Left colon (tissue), 2 donors: ENCODE measurements at regions not wholly inside any gene's neighbourhood (a gene's known extent, or its start where the extent isn't known, plus 50 kb on each side); places are given as distances from the start of the nearest gene placed in this dataset.

Experiments used
- ATAC-seq: fragments of 200-7000 bp; cut with Tn5 transposase; one replicate; pipeline ENCODE4 v1.9.1; 2020; ENCODE audit warnings: mild to moderate bottlenecking, moderate library complexity
- DNase-seq, 2 donors: peaks; one replicate each; pipeline ENCODE4 v3.0.0-alpha.2; 2020
- intact Hi-C, 2 donors: fragments of 100-400 bp; cut with DNase I in 1 of 2; cut with micrococcal nuclease in 1 of 2; formaldehyde crosslinking; loops; one replicate each; pipeline versions ENCODE4 v1.11.2 to v1.14.0; 2022; cut with DNase I, micrococcal nuclease
- donor health status: DM: no; HTN: no; CAD: no.
- donor health status: DM: yes; HTN: yes; CAD: no.

DNA sequence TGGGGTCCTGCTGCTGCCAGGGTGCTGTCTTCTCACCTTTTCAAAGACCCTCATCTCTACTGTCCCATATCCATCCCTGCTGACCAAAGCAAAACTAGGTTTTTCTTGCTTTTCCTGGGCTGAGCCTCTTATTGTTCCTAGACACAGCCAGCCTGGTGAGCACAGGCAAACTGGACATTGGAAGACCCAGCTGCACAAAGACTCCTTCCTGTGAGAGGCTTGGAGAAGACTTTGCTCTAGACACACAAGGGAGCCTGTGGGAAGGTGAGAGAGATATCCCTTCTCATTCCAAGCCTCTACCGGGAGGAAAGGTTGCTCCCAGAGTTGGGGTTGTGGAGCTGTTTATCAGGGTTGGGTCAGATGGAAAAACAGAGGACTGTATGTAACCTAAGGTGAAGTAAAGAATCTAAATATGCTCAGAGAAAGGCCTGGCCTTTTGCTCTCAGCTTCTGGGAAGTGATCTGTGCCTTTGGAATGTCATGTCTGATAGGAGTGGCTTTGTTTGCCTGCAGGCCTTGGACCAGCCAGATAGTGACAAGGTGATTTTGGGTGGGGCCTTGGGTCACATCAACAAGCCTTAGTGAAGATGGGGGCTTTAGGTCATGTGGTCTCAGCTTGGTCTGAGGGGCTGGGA, 87.6 kb upstream of the RUNX1 start:
- ATAC-seq (peak; percentile 75), DNase-seq (peak in 1 of 2 donors; percentile 6)
- intact Hi-C loops = no loop called here

DNA sequence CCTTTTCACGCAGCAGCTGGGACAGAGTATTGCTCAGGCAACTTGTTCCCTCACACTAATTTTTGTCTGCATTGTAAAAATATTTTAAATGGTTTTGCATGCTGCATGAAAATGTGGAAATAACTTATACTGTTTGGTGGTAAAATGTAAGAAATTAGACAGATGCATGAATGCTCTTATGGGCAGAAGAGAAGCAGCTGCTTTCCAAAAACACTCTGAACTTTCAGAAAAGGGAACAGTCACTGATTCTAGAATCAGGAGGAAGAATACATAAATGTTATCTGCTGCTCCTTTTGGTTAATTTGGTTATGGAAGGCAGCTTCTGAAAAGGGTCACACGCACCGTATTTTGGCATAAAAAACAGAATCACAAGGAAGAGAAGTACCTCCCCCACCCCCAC, 87.0 kb upstream of the RUNX1 start:
- no peak for DNase-seq
- intact Hi-C loops = no loop called here
- ATAC-seq = no peak

DNA sequence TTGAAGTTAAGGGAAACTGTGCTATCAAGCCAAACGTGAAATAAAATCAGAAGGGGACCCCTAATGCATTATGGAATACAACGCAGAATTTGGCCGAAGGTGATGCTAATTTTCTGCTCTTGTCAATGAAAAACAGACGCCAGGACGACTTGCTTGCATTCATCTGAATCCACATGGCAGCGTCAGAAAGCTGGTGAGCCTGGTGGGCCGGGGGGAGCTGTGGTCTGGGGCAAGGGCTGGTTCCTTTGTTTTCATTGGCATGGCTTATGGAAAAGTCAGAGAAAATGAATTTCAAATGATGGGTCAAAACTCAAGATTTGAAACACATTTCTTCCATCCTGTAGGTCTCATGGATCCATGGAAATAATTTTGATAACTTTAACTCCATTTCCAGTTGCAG, 86.4 kb upstream of the RUNX1 start:
- intact Hi-C loops = no loop called here
- DNase-seq = no peak
- ATAC-seq = no peak

DNA sequence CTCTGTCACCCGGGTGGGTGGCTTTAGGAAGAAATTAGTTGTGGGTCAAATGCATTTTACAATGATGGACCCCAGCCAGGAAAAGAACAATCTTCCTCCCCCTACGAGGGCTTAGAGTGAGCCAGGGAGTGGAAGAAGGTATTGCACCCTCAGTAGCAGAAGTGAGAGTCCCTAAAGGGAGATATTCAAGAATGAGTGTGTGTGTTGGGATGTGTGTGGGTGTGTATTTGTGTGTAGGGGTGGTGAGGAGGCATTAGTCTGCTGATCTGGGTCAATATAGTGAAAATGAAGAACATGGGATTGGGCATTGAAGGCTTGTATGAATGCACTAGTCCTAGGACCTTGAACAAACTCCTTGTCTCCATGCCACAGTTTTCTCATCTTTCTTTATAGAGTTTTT, 85.2 kb upstream of the RUNX1 start:
- ATAC-seq = no peak
- no peak for DNase-seq
- intact Hi-C loops = no loop called here

DNA sequence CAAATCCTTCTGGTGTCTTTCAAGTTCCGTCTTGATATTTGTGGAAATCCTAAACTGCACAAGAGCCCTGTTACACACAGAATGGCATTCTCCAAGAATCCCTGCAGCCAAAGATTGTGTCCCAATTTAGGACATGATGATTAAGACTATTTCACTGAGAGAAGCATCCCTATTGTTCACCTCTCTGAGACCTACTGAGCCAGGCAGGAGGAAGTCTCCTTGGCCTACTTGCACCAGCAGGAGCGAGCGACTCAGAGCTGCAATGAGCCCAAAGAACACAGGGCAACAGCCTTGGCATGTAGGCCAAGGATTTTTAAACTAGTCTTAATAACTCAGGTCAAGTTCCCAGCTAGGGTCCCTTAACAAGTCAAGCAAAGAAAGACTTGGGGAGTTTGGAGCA, 79.4 kb upstream of the RUNX1 start:
- ATAC-seq (no peak), DNase-seq (no peak)
- intact Hi-C loops = no loop called here

DNA sequence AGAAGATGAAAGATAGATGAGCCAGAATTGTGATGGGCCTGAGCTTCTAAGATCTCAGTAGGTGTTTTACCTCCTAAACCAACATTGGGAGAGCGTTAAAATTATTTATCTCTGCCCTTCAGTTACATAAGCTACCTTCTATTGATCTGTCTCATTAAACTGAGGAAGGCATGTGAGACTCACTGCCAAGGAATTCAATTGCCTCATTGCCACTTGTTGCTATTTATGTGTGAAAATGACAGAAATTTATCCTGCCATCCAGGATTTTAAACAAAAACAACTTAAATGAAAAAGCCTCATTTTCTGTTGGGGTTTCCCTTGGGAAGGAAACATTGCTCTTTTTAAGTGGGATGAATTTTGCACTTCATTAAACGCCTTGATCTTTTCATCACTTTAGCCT, 78.7 kb upstream of the RUNX1 start:
- ATAC-seq (no peak), DNase-seq (no peak)
- intact Hi-C loops = no loop called here

DNA sequence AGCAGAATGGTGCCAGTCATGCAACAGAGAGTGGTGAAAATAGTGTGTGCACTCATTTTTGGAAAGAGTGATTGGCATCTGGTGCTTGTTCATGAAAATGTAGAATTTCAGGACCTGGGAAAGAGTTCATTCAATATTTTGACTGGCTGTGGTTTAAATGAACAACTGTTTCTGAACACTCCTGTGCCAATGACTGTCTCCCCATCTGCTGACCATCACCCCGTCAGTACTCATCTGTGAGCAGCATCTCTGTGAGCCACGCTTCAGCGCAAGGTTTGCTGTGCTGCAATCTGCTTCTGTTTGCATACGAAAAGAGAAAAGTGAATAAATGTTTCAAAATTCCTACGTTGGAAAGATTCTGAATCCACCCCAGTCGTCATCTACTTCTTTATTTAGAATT, 77.9 kb upstream of the RUNX1 start:
- DNase-seq (no peak), ATAC-seq (no peak)
- intact Hi-C loops = no loop called here

DNA sequence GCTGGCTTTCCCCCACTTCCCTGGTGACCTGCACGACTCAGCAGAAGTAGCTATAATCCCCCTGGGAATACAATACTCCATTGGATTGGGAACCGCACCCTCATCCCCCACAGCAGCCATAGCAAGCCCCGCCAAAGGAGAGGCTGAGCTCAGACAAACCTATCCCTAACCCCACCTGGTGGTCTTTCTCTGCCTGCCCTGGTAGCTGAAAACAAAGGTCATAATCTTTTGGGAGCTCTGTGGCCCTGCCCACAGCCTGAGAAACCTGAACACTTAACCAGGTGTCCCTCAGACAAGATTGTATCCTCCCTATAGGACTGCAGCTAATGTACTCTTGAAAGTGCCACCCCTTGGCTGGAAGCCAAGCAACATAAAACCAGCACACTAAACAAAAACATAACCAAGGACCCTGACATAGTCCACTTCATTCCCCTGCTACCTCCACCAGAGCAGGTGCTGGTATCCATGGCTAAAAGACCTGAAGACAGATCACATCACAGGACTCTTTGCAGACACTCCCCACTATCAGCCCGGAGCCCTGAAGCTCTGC, 71.6 kb upstream of the RUNX1 start:
- intact Hi-C loops = no loop called here
- no peak for DNase-seq
- ATAC-seq = no peak

DNA sequence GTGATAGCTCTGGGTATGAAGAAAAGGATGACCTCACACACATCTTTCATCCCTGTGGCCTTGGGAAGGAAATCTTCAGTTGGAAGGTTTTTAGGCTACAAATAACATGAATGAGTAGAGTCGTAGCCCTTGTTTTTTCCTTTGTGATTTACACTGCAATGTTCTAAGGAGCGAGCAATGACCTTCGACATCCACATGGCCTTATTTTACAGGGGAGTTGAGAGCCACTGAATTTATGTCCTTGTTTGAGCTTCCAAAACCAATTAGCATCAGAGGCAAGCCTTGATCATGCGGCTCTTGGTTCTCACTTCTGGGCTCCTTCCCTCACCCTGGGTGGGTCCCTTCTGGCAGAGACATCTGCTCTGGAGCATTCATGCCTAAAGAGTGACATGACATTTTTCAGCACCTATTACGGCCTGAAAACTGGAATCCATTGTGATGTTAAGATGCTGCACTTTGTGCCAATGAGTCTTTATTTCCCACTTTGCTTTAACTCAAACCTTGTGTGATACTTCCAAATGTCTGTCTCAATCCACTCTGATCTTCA, 70.5 kb upstream of the RUNX1 start:
- intact Hi-C loops = no loop called here
- ATAC-seq (no peak), DNase-seq (no peak)

DNA sequence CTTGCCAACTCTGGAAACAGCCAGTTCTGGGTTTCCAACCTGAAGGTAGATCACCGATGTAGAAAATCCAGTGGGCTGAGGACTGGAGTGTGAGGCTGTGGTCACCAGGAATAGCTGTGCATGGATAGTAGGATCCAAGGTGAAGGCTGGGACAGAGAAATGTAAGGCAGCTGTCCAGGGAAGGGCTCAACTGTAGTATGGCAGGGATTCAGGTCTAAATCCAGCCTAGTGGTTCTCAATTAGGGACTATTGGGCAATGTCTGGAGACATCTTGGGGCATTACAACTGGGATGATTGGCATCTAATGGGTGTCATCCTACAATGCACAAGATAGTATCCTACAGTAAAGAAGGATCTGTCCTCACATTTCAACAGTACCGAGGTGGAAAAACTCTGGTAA, 67.7 kb upstream of the RUNX1 start:
- DNase-seq (no peak), ATAC-seq (no peak)
- intact Hi-C loops = no loop called here

DNA sequence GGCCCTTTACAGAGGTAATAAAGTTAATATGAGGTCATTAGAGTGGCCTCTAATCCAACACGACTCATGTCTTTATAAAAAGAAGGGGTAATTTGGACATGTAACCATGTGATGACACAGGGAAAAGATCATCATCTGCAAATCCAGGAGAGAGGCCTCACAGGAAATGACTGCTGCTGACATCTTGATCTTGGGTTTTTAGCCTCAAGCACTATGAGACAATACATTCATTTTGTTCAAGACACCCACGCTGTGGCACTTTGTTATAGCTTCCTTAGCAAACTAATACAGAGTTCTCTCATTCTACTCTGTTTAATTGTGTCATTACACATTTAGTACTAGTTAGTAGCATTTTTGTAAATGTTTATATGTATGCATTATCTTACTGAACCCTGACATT, 64.0 kb upstream of the RUNX1 start:
- intact Hi-C loops = no loop called here
- ATAC-seq (no peak), DNase-seq (no peak)

DNA sequence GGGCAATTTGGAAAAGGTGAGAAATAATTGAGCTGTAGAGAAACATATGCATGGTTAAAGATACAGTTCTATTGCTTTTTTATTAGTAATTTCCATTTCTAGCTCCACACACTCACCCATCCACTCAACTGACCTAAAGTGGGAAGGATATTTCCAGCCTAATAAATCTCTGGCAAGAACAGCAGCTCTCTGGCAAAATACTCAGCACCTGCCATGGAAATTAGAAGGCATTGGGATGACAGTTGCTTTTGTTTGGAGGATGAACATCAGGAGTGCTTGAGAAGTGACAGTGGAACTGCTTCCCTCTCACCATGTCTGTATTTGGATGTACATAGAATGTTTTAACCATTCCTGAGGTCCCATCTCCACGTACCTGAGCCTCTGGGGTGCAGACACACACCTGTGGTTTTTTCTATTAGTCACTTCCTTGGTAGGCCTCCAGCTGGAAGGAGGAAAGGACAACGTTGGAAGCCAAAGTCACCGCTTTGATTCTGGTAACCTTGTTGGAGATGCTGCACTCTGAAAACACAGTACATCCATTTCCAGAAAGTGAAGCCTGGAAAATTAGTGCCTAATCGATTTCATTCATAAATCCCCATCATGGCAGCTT, 62.3 kb upstream of the RUNX1 start:
- no peak for DNase-seq
- intact Hi-C loops = no loop called here
- no peak for ATAC-seq

DNA sequence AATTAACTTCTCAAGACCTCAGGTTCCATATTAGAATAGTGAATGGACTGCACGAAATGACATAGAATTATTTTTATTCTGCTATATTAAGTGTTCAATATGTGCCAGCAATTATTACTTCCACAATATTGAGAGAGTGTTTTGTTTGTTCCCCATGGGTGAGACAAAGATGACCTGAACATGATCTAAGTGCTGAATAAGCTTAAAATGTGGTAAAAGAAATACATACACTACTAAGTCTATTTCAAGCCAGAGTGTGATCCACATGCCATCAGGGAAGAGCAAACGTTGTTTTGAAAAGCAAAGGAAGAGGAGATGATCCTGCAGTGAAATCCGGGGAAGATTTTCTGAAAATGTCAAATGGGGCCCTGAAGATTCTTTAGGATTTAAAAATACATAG, 59.8 kb upstream of the RUNX1 start:
- intact Hi-C loops = no loop called here
- DNase-seq (no peak), ATAC-seq (no peak)

DNA sequence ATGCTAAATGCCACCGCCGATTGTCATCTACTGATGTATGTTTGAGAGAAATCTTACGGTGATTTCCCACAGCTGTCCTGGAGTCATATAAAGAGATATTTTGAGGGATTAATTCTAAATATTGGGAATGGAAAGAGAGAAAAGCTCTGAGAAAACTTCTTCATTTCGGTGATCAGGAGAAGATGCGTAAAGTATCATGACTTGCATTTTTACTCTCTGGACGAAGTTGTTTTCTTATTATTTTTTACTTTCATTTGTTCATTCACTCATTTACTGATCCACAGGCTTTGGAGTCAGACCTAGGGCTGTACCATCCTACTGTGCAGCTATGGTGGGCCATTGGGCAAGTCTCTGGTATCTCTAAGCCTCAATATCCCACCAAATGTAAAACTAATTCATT, 58.4 kb upstream of the RUNX1 start:
- DNase-seq = no peak
- no peak for ATAC-seq
- intact Hi-C loops = no loop called here

DNA sequence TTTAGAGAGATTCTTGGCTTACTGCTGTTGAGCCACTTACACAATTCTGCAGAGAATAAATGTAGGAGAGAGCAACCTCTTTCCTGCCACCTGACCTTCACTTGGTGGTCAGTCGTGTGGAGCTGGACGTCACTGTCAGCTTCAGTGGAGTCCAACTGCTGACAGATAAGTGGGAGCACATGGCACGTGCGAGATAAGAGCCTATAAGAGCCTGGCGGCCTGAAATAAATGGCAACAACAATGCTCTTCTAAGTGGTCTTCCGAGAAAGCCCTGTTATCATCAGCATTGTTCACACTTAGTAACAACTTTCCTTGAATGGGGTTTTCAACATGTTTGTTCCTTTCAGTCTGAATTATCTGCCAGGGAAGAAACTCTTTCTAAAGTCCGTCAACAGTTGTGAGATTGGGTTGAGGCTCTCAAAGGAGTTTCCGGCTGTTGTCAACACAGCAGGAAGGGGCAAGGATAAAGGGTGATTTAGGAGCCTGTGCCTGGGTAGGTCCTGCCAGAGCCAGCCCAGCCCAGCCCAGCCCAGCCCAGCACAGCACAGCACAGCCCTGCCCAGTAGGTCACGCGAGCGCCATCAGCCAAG, 57.2 kb upstream of the RUNX1 start:
- ATAC-seq (no peak), DNase-seq (no peak)
- intact Hi-C loops = no loop called here

DNA sequence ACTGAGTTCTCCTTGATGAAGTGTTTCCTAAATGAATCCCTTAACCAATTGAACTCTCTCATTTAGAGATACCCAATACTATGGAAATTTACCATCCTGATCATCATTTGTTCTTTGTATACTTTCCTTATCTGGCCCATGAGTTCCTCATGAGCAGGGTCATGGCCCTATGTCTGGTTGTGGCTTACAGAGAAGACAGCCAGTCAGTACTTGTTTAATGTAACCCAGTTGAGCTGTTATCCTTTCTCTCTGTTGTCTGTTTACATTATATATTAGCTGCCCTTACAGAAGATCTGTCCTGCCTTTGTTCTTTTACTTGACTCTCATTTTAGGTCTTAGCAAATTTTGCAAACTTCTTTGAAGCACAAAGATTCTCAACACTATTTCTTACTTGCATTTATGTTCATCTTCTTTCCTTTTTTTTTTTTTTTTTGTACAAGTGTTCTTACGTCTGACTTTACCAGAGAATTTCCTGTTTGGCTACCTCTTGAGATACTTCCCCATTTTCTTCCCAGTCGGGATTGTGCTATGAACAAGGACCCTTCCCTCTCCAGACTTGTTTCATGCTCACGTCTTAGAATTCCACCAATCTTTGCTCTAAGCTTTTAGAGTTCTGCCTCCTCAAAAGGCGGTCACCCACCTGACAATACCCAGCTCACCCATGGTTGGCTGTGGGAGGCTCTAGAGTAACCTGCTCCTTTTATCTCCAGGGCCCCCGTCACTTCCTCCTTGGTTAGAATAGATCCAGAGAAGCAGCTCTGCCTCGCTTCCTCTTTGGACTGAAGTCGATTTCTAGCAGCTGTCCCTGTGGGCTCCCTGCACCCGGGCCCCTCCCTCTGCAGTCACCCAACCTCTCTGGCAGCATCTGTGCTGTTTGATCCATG, 53.6 kb upstream of the RUNX1 start:
- ATAC-seq (no peak), DNase-seq (peak; percentile 25 to 42)
- intact Hi-C loops = no loop called here

DNA sequence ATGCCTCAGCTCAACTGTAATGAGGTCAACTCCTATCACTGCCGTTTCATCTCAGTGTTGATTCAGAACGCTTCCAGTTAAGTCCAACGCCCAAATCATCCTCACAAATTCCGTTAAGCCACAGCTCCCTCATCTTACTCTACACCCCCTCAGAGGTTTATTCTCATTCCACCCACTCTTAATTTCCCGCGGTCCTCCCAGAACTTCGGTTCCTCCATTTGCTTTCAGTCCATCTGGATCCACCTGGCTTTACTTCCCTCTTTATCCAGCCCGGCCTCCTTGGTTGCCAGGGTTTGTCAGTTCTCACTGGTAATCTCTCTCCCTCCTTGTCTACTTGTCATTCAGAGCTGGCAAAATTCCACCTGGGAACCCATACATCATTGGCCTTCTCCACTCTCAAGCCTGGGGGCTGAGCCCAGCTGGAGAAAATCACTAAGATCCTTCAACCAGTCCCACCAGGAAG, 51.3 kb upstream of the RUNX1 start:
- intact Hi-C loops = no loop called here
- ATAC-seq (no peak), DNase-seq (peak in 1 of 2 donors; percentile 4)

DNA sequence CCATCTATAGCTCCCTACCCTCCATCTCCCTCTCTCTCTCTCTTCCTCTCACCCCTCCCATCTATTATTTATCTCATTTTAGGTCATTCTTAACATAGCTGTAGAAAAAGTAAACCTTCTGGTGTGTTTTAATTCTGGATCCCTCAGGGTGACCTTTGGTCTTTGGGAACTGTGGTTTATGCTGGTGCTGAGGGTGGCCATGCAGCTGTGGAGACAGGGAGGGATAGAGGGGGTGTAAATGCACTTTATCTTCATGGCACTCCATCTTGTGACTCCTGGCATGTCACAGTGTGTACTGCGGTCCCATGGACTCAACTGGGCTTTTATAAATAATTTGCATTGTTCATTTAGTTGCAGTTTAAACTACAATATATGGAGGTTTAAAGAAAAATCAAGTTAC, 50.2 kb upstream of the RUNX1 start:
- intact Hi-C loops = no loop called here
- DNase-seq = no peak
- no peak for ATAC-seq
